GM10248 (cell line): ENCODE measurements at regions not wholly inside any gene's neighbourhood (a gene's known extent, or its start where the extent isn't known, plus 50 kb on each side); places are given as distances from the start of the nearest gene placed in this dataset.
"Not testable (repeated sequence)": the region's sequence is repeated elsewhere in the genome, so short reads cannot be mapped to it uniquely, and the experiment has no call there.

ENCODE experiments used
- CTCF ChIA-PET: fragments of 300-600 bp; sonication (Branson Sonifier 250); formaldehyde crosslinking; extraction: SDS; loops from one replicate; lab custom pipeline; 2021; ENCODE audit warnings: antibody characterized with exemption; lab: Yijun Ruan, JAX
- POLR2A ChIA-PET: fragments of 350-650 bp; sonication (Branson Sonifier 250); formaldehyde crosslinking; extraction: SDS; loops from one replicate; lab custom pipeline; 2020; ENCODE audit warnings: antibody characterized with exemption; lab: Yijun Ruan, JAX
- DNase-seq: peaks from one replicate; pipeline ENCODE4 v3.0.0; 2012; ENCODE audit errors: extremely low spot score
- TF ChIP-seq, protein P1 (sequence below): IDR thresholded peaks from 2 replicates; pipeline ENCODE4 v1.5.1; 2012; ENCODE audit warnings: mild to moderate bottlenecking, low read depth; ENCODE audit errors: extremely low read depth, missing control alignments, control extremely low read depth

GRCh38 chr3:177490626-177491025 is 293.3 kb upstream of the TBL1XR1 start:
- DNase-seq, result no peak
- ChIA-PET CTCF (interaction anchor here (1.0 kb wide), 1 partner anchor 9 kb away, joined by 4 read pairs; no protein-coding TSS in a partner anchor), POLR2A (no interaction called here)

DNA sequence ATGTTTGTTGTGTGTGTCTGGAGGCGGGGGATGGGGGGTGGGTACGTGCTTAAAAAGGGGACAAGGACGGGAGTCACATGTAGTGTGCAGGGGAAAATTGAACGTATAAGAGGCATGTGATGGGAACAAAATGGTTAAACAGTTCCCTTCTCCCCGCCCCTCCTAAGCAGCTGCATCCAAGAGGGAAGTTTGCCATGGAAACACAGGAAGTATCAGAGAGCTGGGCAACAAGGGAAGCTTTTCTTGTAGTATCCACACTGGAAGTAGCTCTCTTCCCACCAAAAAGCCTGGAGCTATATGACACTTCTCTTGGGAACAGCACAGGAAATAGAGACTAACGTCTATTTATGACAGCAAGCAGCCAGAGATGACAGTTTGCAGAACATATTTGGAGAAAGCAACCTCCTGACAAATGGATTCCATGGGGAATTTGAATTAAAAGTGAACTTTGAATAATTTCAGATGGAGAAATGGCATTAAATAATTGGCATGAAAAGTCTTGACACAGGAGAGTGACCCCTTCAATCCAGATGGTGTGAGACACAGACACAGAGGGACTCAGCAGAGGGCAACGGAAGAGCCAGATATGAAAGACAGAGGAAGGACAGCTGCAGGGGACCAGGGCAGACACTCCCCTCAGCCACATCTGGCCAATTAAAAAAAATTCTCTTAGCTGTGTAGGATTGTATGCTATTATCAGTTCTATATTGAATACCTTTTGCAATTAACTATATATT is 294.2 kb upstream of the TBL1XR1 start:
- POLR2A ChIA-PET, result no interaction called here
- DNase-seq, result no peak
- CTCF ChIA-PET, result interaction anchor here (0.8 to 1.4 kb wide), 4 partner anchors 9 to 22 kb away, joined by 3 to 4 read pairs (median 3); no protein-coding TSS in a partner anchor
- TF ChIP-seq, protein P1, sequence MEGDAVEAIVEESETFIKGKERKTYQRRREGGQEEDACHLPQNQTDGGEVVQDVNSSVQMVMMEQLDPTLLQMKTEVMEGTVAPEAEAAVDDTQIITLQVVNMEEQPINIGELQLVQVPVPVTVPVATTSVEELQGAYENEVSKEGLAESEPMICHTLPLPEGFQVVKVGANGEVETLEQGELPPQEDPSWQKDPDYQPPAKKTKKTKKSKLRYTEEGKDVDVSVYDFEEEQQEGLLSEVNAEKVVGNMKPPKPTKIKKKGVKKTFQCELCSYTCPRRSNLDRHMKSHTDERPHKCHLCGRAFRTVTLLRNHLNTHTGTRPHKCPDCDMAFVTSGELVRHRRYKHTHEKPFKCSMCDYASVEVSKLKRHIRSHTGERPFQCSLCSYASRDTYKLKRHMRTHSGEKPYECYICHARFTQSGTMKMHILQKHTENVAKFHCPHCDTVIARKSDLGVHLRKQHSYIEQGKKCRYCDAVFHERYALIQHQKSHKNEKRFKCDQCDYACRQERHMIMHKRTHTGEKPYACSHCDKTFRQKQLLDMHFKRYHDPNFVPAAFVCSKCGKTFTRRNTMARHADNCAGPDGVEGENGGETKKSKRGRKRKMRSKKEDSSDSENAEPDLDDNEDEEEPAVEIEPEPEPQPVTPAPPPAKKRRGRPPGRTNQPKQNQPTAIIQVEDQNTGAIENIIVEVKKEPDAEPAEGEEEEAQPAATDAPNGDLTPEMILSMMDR, result no peak

More at GRCh38 chr3:177490626-177491025, 293.3 kb upstream of the TBL1XR1 start:
- TF ChIP-seq, protein P1, result no peak

DNA sequence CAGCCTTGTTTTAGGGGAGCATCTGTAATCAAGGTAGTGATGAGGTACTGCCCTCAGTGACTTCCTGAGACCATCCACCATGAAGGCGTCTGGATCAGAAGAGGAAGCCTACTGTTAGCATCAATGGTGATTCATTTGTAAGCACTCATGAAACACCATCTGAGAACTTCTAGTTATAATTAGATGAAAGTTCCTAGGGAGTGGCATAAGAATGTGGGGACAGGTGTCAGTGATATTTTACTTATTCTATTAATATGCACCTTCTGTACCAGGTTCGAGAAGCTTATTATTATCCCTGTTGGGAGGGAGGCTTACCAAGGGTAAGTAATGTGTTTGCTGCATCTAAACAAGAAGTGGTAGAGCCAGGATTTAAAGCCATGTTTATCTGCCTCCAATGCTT is 295.8 kb upstream of the TBL1XR1 start:
- TF ChIP-seq, protein P1, result no peak
- POLR2A ChIA-PET, result no interaction called here
- no peak for DNase-seq
- CTCF ChIA-PET, result no interaction called here

- no peak for DNase-seq
- CTCF ChIA-PET, result interaction anchor here (1.7 kb wide), 1 partner anchor 12 kb away, joined by 4 read pairs; no protein-coding TSS in a partner anchor
- POLR2A ChIA-PET, result no interaction called here
- TF ChIP-seq, protein P1, result no peak
Measured at GRCh38 chr3:177494216-177494615, 296.9 kb upstream of the TBL1XR1 start.

GRCh38 chr3:177495566-177495965 is 298.3 kb upstream of the TBL1XR1 start:
- ChIA-PET CTCF (interaction anchor here (1.7 kb wide), 1 partner anchor 13 kb away, joined by 4 read pairs; no protein-coding TSS in a partner anchor), POLR2A (no interaction called here)
- DNase-seq, result no peak
- TF ChIP-seq, protein P1, result no peak

- TF ChIP-seq, protein P1, result no peak
- no peak for DNase-seq
- CTCF ChIA-PET, result interaction anchor here (1.0 to 2.0 kb wide), 4 partner anchors 9 to 17 kb away, joined by 3 to 9 read pairs (median 3); no protein-coding TSS in a partner anchor
- POLR2A ChIA-PET, result no interaction called here
Measured at GRCh38 chr3:177498037-177498857, 301.0 kb upstream of the TBL1XR1 start.

DNA sequence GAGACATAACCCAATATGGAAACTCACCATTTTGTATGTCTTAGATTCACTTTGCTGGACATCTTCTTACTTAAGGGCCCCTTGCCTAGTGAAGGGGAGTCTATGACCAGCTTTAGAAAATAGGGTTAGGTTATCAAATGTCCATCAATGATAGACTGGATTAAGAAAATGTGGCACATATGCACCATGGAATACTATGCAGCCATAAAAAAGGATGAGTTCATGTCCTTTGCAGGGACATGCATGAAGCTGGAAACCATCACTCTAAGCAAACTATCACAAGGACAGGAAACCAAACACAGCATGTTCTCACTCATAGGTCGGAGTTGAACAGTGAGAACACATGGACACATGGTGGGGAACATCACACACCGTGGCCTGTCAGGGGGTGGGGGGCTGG is 301.8 kb upstream of the TBL1XR1 start:
- CTCF ChIA-PET, result interaction anchor here (1.3 to 2.0 kb wide), 3 partner anchors 10 to 15 kb away, joined by 3 to 9 read pairs (median 3); no protein-coding TSS in a partner anchor
- POLR2A ChIA-PET, DNase-seq: not testable (repeated sequence)
